Smooth muscle cell (in vitro differentiated cells): ENCODE measurements at regions not wholly inside any gene's neighbourhood (a gene's known extent, or its start where the extent isn't known, plus 50 kb on each side); places are given as distances from the start of the nearest gene placed in this dataset.
"Not testable (repeated sequence)": the region's sequence is repeated elsewhere in the genome, so short reads cannot be mapped to it uniquely, and the experiment has no call there.

Source experiments
- DNase-seq: peaks from one replicate; lab custom pipeline; 2025; ENCODE audit not compliant: unreplicated experiment; lab: John Stamatoyannopoulos, UW
- H2AFZ ChIP-seq: fragments of 200-600 bp; sonication (generic); 2 replicates; pipeline ENCODE4 v1.6.0; 2016; ENCODE audit warnings: antibody characterized with exemption, low read depth, mild to moderate bottlenecking
- H3F3A ChIP-seq: fragments of 200-600 bp; sonication (generic); 2 replicates; pipeline ENCODE4 v1.6.0; 2017; ENCODE audit warnings: antibody characterized with exemption, low read depth
- H3K27ac ChIP-seq: fragments of 200-600 bp; sonication (generic); 2 replicates; pipeline ENCODE4 v1.5.1; 2016; ENCODE audit warnings: low read depth, mild to moderate bottlenecking
- H3K27me3 ChIP-seq: fragments of 200-600 bp; sonication (generic); 2 replicates; pipeline ENCODE4 v1.6.1; 2016; ENCODE audit warnings: low read depth, mild to moderate bottlenecking
- H3K36me3 ChIP-seq: fragments of 200-600 bp; sonication (generic); 2 replicates; pipeline ENCODE4 v1.5.1; 2016; ENCODE audit warnings: low read depth
- H3K4me1 ChIP-seq: fragments of 200-600 bp; sonication (generic); 2 replicates; pipeline ENCODE4 v1.5.1; 2016; ENCODE audit warnings: low read depth
- H3K4me2 ChIP-seq: fragments of 200-600 bp; sonication (generic); 2 replicates; pipeline ENCODE4 v1.6.0; 2016; ENCODE audit warnings: mild to moderate bottlenecking
- H3K4me3 ChIP-seq: fragments of 200-600 bp; sonication (generic); 2 replicates; pipeline ENCODE4 v1.5.1; 2016; ENCODE audit warnings: mild to moderate bottlenecking
- H3K79me2 ChIP-seq: fragments of 200-600 bp; sonication (generic); 2 replicates; pipeline ENCODE4 v1.6.0; 2016; ENCODE audit warnings: low read depth, mild to moderate bottlenecking
- H3K9ac ChIP-seq: fragments of 200-600 bp; sonication (generic); 2 replicates; pipeline ENCODE4 v1.6.0; 2016; ENCODE audit warnings: low read depth
- H3K9me3 ChIP-seq: fragments of 200-600 bp; sonication (generic); replicated peaks from 2 replicates; pipeline ENCODE4 v1.5.1; 2016; ENCODE audit warnings: low read depth
- H4K20me1 ChIP-seq: fragments of 200-600 bp; sonication (generic); 2 replicates; pipeline ENCODE4 v1.6.0; 2016; ENCODE audit warnings: low read depth
- CTCF ChIP-seq: fragments of 200-600 bp; sonication (generic); IDR thresholded peaks from 2 replicates; pipeline ENCODE4 v1.5.1; 2017; ENCODE audit warnings: borderline replicate concordance, mild to moderate bottlenecking, antibody characterized with exemption; ENCODE audit not compliant: insufficient read depth, poor library complexity, severe bottlenecking
- WGBS: methylation state at CpG from one replicate; pipeline ENCODE4 v1.1.7; 2016; ENCODE audit warnings: low lambda C conversion rate; 5-methylcytosine and 5-hydroxymethylcytosine counted together

- not testable (repeated sequence) for H2AFZ ChIP-seq, H3K4me1 ChIP-seq, H3K36me3 ChIP-seq, H3K27me3 ChIP-seq, H3F3A ChIP-seq, H3K9me3 ChIP-seq, H3K79me2 ChIP-seq, DNase-seq, H3K4me2 ChIP-seq, H3K9ac ChIP-seq, H4K20me1 ChIP-seq, H3K4me3 ChIP-seq, H3K27ac ChIP-seq
- 93% methylated on average over 57 of the region's 62 CpGs for WGBS
Measured at GRCh38 chr1:143905214-143906179, 66.3 kb downstream of the FAM72C start.

GRCh38 chr1:143904622-143904979, 67.2 kb downstream of the FAM72C start:
- not testable (repeated sequence) for H3K36me3 ChIP-seq, H3K27me3 ChIP-seq, DNase-seq, H3K4me1 ChIP-seq, H3F3A ChIP-seq, H4K20me1 ChIP-seq, H3K79me2 ChIP-seq, H3K27ac ChIP-seq, H3K4me2 ChIP-seq, H2AFZ ChIP-seq, H3K4me3 ChIP-seq, H3K9ac ChIP-seq, H3K9me3 ChIP-seq
- 90% methylated on average over 12 of the region's 12 CpGs for WGBS

GRCh38 chr1:143903899-143904621, 67.7 kb downstream of the FAM72C start:
- not testable (repeated sequence) for DNase-seq, H3K79me2 ChIP-seq, H3F3A ChIP-seq, H2AFZ ChIP-seq, H3K27me3 ChIP-seq, H3K36me3 ChIP-seq, H3K4me1 ChIP-seq, H3K9me3 ChIP-seq, H3K4me2 ChIP-seq, H3K27ac ChIP-seq, H3K4me3 ChIP-seq, H4K20me1 ChIP-seq, H3K9ac ChIP-seq
- WGBS: 88% methylated on average over 19 of the region's 48 CpGs

GRCh38 chr1:143896377-143896776, 75.4 kb downstream of the FAM72C start:
- H3K27ac ChIP-seq, H4K20me1 ChIP-seq, H3K27me3 ChIP-seq, H2AFZ ChIP-seq, H3K9ac ChIP-seq, DNase-seq, H3K4me1 ChIP-seq, H3F3A ChIP-seq, H3K36me3 ChIP-seq, H3K4me3 ChIP-seq, H3K4me2 ChIP-seq, H3K79me2 ChIP-seq, H3K9me3 ChIP-seq: not testable (repeated sequence)
- 40% methylated on average over 1 of the region's 1 CpG for WGBS

- H3K79me2 ChIP-seq, H3K4me1 ChIP-seq, H3K36me3 ChIP-seq, H3K4me3 ChIP-seq, H4K20me1 ChIP-seq, H3F3A ChIP-seq, H3K9ac ChIP-seq, H3K27ac ChIP-seq, DNase-seq, H3K27me3 ChIP-seq, H3K9me3 ChIP-seq, H2AFZ ChIP-seq, H3K4me2 ChIP-seq: not testable (repeated sequence)
- peak; percentile 40 for TF ChIP-seq CTCF
- WGBS: 41% methylated on average over 16 of the region's 53 CpGs
Measured at GRCh38 chr1:143884932-143885574, 86.7 kb downstream of the FAM72C start.

- 27% methylated on average over 27 of the region's 38 CpGs for WGBS
- not testable (repeated sequence) for H3K36me3 ChIP-seq, H3K9ac ChIP-seq, H3K9me3 ChIP-seq, H3K4me2 ChIP-seq, H3K4me1 ChIP-seq, H3K79me2 ChIP-seq, H3K27ac ChIP-seq, H4K20me1 ChIP-seq, H3F3A ChIP-seq, DNase-seq, H2AFZ ChIP-seq, H3K4me3 ChIP-seq, H3K27me3 ChIP-seq
Measured at GRCh38 chr1:143884532-143884931, 87.3 kb downstream of the FAM72C start.

GRCh38 chr1:143879757-143880536, 91.8 kb downstream of the FAM72C start:
- H2AFZ ChIP-seq, H3K27ac ChIP-seq, H3K9ac ChIP-seq, H3K9me3 ChIP-seq, H3F3A ChIP-seq, H3K4me3 ChIP-seq, H3K36me3 ChIP-seq, H3K79me2 ChIP-seq, H3K4me1 ChIP-seq, DNase-seq, H4K20me1 ChIP-seq, H3K4me2 ChIP-seq, H3K27me3 ChIP-seq: not testable (repeated sequence)
- 47% methylated on average over 2 of the region's 4 CpGs for WGBS
